ENCODE measurements at regions not wholly inside any gene's neighbourhood (a gene's known extent, or its start where the extent isn't known, plus 50 kb on each side); places are given as distances from the start of the nearest gene placed in this dataset.

- in situ Hi-C loops (cut with HindIII; ENCODE audit: low pct_ligation_motif_present, low sequenced_read_pairs): loop anchor here (25.0 kb wide), 1 partner anchor 277 kb away; no protein-coding TSS in a partner anchor
- H3K36me3 ChIP-seq (replicated peaks): no peaks in the 10 kb centered on the region
- H3K27ac ChIP-seq: no peak overlapping the region
- H3K4me3 ChIP-seq (ENCODE audit: low read depth, low read length): no peak overlapping the region
- TF ChIP-seq CTCF (IDR thresholded peaks at IDR 0.05; ENCODE audit: low read depth, low read length, missing control alignments): no peak
- H3K27me3 ChIP-seq (replicated peaks): no peaks in the 10 kb centered on the region
- no peak for DNase-seq
Measured at GRCh38 chr3:56989169-56989976, 71.1 kb upstream of the SPATA12 start.

- H3K4me3 ChIP-seq (ENCODE audit: low read depth, low read length): no peak overlapping the region
- H3K27ac ChIP-seq: no peak overlapping the region
- H3K27me3 ChIP-seq (replicated peaks): no peaks in the 10 kb centered on the region
- in situ Hi-C loops (cut with HindIII; ENCODE audit: low pct_ligation_motif_present, low sequenced_read_pairs): loop anchor here (25.0 kb wide), 1 partner anchor 276 kb away; no protein-coding TSS in a partner anchor
- H3K36me3 ChIP-seq (replicated peaks): no peaks in the 10 kb centered on the region
- peak; percentile 72 for TF ChIP-seq CTCF (IDR thresholded peaks at IDR 0.05; ENCODE audit: low read depth, low read length, missing control alignments)
- DNase-seq: peak; percentile 58
Measured at GRCh38 chr3:56988458-56989168, 71.9 kb upstream of the SPATA12 start.

DNA sequence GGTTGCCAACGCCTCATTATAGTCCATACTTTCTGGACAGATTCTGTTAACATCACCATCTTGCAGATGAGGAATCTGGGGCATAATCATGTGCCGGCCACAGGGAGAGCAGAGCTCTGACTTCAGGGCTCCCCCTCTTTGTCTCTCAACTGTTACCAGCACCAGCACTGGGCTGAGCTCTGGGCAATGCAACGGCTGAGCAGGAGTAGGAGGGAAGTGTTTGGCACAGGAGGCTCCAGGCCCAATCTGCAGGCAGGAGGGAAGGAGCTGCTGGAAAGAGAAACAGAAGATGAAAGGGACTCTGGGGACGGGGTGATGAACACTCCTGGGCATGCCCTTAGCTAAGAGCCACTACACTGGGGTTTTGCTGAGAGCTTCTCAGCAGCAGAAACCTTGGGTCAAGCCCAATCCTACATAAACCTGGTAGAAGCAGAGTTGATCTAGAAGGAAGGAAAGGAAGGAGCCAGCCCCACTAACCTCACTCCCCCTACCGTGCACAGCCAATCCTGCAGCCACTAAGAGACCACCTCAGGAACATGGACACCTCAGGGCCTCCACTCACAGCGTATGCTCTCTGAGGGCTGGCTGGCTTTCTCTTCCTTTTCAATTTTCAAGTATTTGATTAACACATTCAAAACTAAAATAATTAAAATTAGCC, 73.1 kb upstream of the SPATA12 start:
- peak; percentile 73 for TF ChIP-seq CTCF (IDR thresholded peaks at IDR 0.05; ENCODE audit: low read depth, low read length, missing control alignments)
- no peaks in the 10 kb centered on the region for H3K36me3 ChIP-seq (replicated peaks)
- H3K27me3 ChIP-seq (replicated peaks): no peaks in the 10 kb centered on the region
- in situ Hi-C loops (cut with HindIII; ENCODE audit: low pct_ligation_motif_present, low sequenced_read_pairs): loop anchor here (25.0 kb wide), 1 partner anchor 275 kb away; no protein-coding TSS in a partner anchor
- no peak overlapping the region for H3K27ac ChIP-seq
- H3K4me3 ChIP-seq (ENCODE audit: low read depth, low read length): no peak overlapping the region
- DNase-seq: no peak

DNA sequence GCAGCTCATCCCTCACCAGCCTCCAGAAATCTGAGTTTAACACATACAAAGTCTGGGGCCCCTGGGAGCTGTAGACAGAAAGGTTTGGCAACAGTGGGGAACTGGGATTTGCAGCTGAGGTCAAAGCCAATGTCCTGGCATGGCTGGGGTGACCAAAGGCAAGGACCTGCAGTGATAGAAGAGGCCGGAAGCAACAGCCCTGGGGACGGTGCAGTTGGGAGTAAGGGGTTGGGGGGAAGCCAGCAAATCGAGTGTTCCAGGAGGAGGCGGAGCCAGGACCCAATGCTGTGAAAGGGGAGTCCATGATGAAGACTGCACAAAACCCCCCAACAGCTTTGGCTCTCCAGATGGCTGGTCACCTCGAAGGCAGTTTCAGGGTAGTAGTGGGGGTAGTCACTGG, 74.1 kb upstream of the SPATA12 start:
- TF ChIP-seq CTCF (IDR thresholded peaks at IDR 0.05; ENCODE audit: low read depth, low read length, missing control alignments): no peak
- no peaks in the 10 kb centered on the region for H3K27me3 ChIP-seq (replicated peaks)
- in situ Hi-C loops (cut with HindIII; ENCODE audit: low pct_ligation_motif_present, low sequenced_read_pairs): loop anchor here (25.0 kb wide), 1 partner anchor 274 kb away; no protein-coding TSS in a partner anchor
- no peak for DNase-seq
- H3K27ac ChIP-seq: no peak overlapping the region
- no peaks in the 10 kb centered on the region for H3K36me3 ChIP-seq (replicated peaks)
- H3K4me3 ChIP-seq (ENCODE audit: low read depth, low read length): no peak overlapping the region

GRCh38 chr3:56985878-56986277, 74.6 kb upstream of the SPATA12 start:
- no peaks in the 10 kb centered on the region for H3K27me3 ChIP-seq (replicated peaks)
- no peak overlapping the region for H3K27ac ChIP-seq
- H3K36me3 ChIP-seq (replicated peaks): no peaks in the 10 kb centered on the region
- peak; percentile 31 for TF ChIP-seq CTCF (IDR thresholded peaks at IDR 0.05; ENCODE audit: low read depth, low read length, missing control alignments)
- no peak for DNase-seq
- in situ Hi-C loops (cut with HindIII; ENCODE audit: low pct_ligation_motif_present, low sequenced_read_pairs): loop anchor here (25.0 kb wide), 1 partner anchor 274 kb away; no protein-coding TSS in a partner anchor
- no peak overlapping the region for H3K4me3 ChIP-seq (ENCODE audit: low read depth, low read length)
